ENCODE measurements at regions not wholly inside any gene's neighbourhood (a gene's known extent, or its start where the extent isn't known, plus 50 kb on each side); places are given as distances from the start of the nearest gene placed in this dataset.

GRCh38 chr2:147247749-147248148 lies 597.1 kb upstream of the ACVR2A start:
- no peak for ATAC-seq
- no peak for TF ChIP-seq PPARA (CRISPR knock-in tag; IDR thresholded peaks at IDR 0.05; ENCODE audit: borderline replicate concordance)
- no peak for TF ChIP-seq CSDC2 (CRISPR knock-in tag; IDR thresholded peaks at IDR 0.05)
- TF ChIP-seq TOX (CRISPR knock-in tag; IDR thresholded peaks at IDR 0.05; ENCODE audit: borderline replicate concordance): no peak
- TF ChIP-seq TCF4 (CRISPR knock-in tag; IDR thresholded peaks at IDR 0.05; ENCODE audit: borderline replicate concordance): no peak
- TF ChIP-seq CREB5 (CRISPR knock-in tag; IDR thresholded peaks at IDR 0.05; ENCODE audit: low read depth): no peak
- TF ChIP-seq SNAI2 (CRISPR knock-in tag; IDR thresholded peaks at IDR 0.05): no peak
- no peak for TF ChIP-seq ZNF8 (CRISPR knock-in tag; IDR thresholded peaks at IDR 0.05)
- TF ChIP-seq ZFP3 (CRISPR knock-in tag; IDR thresholded peaks at IDR 0.05): no peak

- ATAC-seq: no peak
- TF ChIP-seq ZNF565 (CRISPR knock-in tag; conservative IDR thresholded peaks at IDR 0.05; ENCODE audit: low read depth) (no peak), PPARA (CRISPR knock-in tag; IDR thresholded peaks at IDR 0.05; ENCODE audit: borderline replicate concordance) (no peak), RARB (CRISPR knock-in tag; IDR thresholded peaks at IDR 0.05) (no peak), PATZ1 (CRISPR knock-in tag; IDR thresholded peaks at IDR 0.05; ENCODE audit: borderline replicate concordance) (no peak), BACH2 (CRISPR knock-in tag; IDR thresholded peaks at IDR 0.05; ENCODE audit: borderline replicate concordance) (no peak), GLIS3 (CRISPR knock-in tag; IDR thresholded peaks at IDR 0.05) (no peak), ZFP30 (CRISPR knock-in tag; IDR thresholded peaks at IDR 0.05) (no peak), TSHZ2 (CRISPR knock-in tag; IDR thresholded peaks at IDR 0.05) (no peak), OSR1 (CRISPR knock-in tag; IDR thresholded peaks at IDR 0.05) (no peak), ESRRG (CRISPR knock-in tag; IDR thresholded peaks at IDR 0.05) (no peak), POU6F1 (CRISPR knock-in tag; IDR thresholded peaks at IDR 0.05; ENCODE audit: borderline replicate concordance, low read depth) (no peak), SNAI2 (CRISPR knock-in tag; IDR thresholded peaks at IDR 0.05) (no peak), ZC3H10 (CRISPR knock-in tag; IDR thresholded peaks at IDR 0.05) (no peak), ZNF8 (CRISPR knock-in tag; IDR thresholded peaks at IDR 0.05) (no peak), ZFP3 (CRISPR knock-in tag; IDR thresholded peaks at IDR 0.05) (no peak)
Observed at GRCh38 chr2:147242445-147242844, 602.4 kb upstream of the ACVR2A start.

- ATAC-seq: no peak
- TF ChIP-seq BACH2 (CRISPR knock-in tag; IDR thresholded peaks at IDR 0.05; ENCODE audit: borderline replicate concordance) (no peak), CREB5 (CRISPR knock-in tag; IDR thresholded peaks at IDR 0.05; ENCODE audit: low read depth) (no peak), TOX (CRISPR knock-in tag; IDR thresholded peaks at IDR 0.05; ENCODE audit: borderline replicate concordance) (no peak), OSR1 (CRISPR knock-in tag; IDR thresholded peaks at IDR 0.05) (no peak), TCF4 (CRISPR knock-in tag; IDR thresholded peaks at IDR 0.05; ENCODE audit: borderline replicate concordance) (no peak), PPARA (CRISPR knock-in tag; IDR thresholded peaks at IDR 0.05; ENCODE audit: borderline replicate concordance) (no peak), GLIS3 (CRISPR knock-in tag; IDR thresholded peaks at IDR 0.05) (no peak), RARB (CRISPR knock-in tag; IDR thresholded peaks at IDR 0.05) (no peak), ZC3H10 (CRISPR knock-in tag; IDR thresholded peaks at IDR 0.05) (no peak), POU6F1 (CRISPR knock-in tag; IDR thresholded peaks at IDR 0.05; ENCODE audit: borderline replicate concordance, low read depth) (no peak), ESRRG (CRISPR knock-in tag; IDR thresholded peaks at IDR 0.05) (no peak), TSHZ2 (CRISPR knock-in tag; IDR thresholded peaks at IDR 0.05) (no peak), ZNF565 (CRISPR knock-in tag; conservative IDR thresholded peaks at IDR 0.05; ENCODE audit: low read depth) (no peak), ARNTL (CRISPR knock-in tag; IDR thresholded peaks at IDR 0.05; ENCODE audit: borderline replicate concordance, low read depth) (no peak)
Observed at GRCh38 chr2:147236601-147237000, 608.2 kb upstream of the ACVR2A start.
